Gastroesophageal sphincter (tissue), 4 donors: ENCODE measurements at regions not wholly inside any gene's neighbourhood (a gene's known extent, or its start where the extent isn't known, plus 50 kb on each side); places are given as distances from the start of the nearest gene placed in this dataset.

Experiments
- ATAC-seq: fragments of 150-250 bp; one replicate; pipeline ENCODE4 v1.9.1; 2016; ENCODE audit warnings: mild to moderate bottlenecking, moderate library complexity
- H3K27ac ChIP-seq, 4 donors: fragments of 200-600 bp; sonication (generic) in 3 of 4; 1 replicate in 3 of 4; 2 replicates in 1 of 4; pipeline ENCODE4 v1.5.1; 2016 to 2019
- H3K27me3 ChIP-seq: fragments of 200-600 bp; sonication (generic); one replicate; pipeline ENCODE4 v1.5.1; 2019
- H3K36me3 ChIP-seq, 2 donors: fragments of 200-600 bp; sonication (generic); one replicate each; pipeline ENCODE4 v1.5.1; 2019; ENCODE audit warnings: control low read depth in 1 of 2
- H3K4me1 ChIP-seq, 3 donors: fragments of 200-600 bp; sonication (generic); 1 replicate in 2 of 3; 2 replicates in 1 of 3; pipeline ENCODE4 v1.5.1; 2016 to 2019; ENCODE audit warnings: control low read depth in 2 of 3
- H3K4me3 ChIP-seq, 2 donors: fragments of 200-600 bp; sonication (generic); one replicate each; pipeline ENCODE4 v1.5.1; 2019; ENCODE audit warnings: mild to moderate bottlenecking in 1 of 2, moderate library complexity in 1 of 2
- H3K9me3 ChIP-seq, 3 donors: fragments of 200-600 bp; sonication (generic); one replicate each; pipeline ENCODE4 v1.5.1; 2017 to 2019; ENCODE audit warnings: control low read depth in 2 of 3
- EP300 ChIP-seq: sonication (generic); formaldehyde crosslinking; IDR thresholded peaks from one replicate; pipeline ENCODE4 v1.6.1; 2017; ENCODE audit warnings: antibody characterized with exemption, mild to moderate bottlenecking
- POLR2A ChIP-seq, 2 donors: fragments of 450-650 bp; IDR thresholded peaks; one replicate each; pipeline ENCODE4 v1.6.1; 2017; ENCODE audit warnings: antibody characterized with exemption in 2 of 2, mild to moderate bottlenecking in 2 of 2, moderate library complexity in 1 of 2
- POLR2AphosphoS5 ChIP-seq: sonication (generic); formaldehyde crosslinking; IDR thresholded peaks from one replicate; pipeline ENCODE4 v1.6.1; 2017; ENCODE audit warnings: antibody characterized with exemption
- WGBS, 2 donors: methylation state at CpG; one replicate each; pipeline ENCODE4 v1.1.5; 2018; ENCODE audit warnings: low coverage in 1 of 2; 5-methylcytosine and 5-hydroxymethylcytosine counted together
- TF ChIP-seq, protein P1 (sequence below), 4 experiments: fragments of 200-600 bp in 2 of 4; fragments of 450-650 bp in 2 of 4; sonication (generic) in 1 of 4; IDR thresholded peaks; one replicate each; pipeline ENCODE4 v1.5.1; 2017 to 2019; ENCODE audit warnings: antibody characterized with exemption in 4 of 4, mild to moderate bottlenecking in 2 of 4, moderate library complexity in 2 of 4

DNA sequence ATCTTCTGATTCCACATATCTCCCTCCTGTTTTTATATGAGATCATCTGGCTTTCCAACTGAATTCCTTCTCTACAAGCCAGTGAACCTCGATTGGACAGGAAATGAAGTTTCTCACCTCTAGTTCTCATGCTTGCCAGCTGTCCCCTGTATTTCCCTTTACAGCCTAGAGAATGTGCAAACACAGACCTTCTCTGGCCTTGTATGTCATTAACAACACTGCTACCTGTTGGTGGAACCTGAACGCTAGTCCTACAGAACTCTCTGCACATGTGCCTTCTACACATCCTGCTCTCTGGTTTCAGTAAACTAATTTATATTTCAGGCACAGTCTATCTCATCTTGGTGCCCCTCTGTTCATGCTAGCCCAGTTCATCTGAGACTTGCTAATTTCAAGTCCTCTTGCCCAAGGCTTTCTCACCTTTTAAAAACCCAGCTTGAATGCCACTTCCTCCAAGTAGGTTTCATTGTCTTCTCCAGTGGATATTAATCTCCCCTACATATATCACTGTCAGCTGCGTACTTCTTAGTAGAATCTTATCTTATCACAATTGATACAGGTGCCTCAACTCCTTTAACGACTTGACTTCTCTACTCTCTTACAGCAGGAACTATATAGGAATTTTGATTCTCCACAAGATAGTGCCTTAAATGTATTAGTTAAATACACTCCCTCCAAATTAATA lies 549.9 kb downstream of the PLPP3 start:
- no peak for TF ChIP-seq EP300
- no peak for TF ChIP-seq POLR2A (IDR thresholded peaks at IDR 0.05)
- TF ChIP-seq, protein P1, sequence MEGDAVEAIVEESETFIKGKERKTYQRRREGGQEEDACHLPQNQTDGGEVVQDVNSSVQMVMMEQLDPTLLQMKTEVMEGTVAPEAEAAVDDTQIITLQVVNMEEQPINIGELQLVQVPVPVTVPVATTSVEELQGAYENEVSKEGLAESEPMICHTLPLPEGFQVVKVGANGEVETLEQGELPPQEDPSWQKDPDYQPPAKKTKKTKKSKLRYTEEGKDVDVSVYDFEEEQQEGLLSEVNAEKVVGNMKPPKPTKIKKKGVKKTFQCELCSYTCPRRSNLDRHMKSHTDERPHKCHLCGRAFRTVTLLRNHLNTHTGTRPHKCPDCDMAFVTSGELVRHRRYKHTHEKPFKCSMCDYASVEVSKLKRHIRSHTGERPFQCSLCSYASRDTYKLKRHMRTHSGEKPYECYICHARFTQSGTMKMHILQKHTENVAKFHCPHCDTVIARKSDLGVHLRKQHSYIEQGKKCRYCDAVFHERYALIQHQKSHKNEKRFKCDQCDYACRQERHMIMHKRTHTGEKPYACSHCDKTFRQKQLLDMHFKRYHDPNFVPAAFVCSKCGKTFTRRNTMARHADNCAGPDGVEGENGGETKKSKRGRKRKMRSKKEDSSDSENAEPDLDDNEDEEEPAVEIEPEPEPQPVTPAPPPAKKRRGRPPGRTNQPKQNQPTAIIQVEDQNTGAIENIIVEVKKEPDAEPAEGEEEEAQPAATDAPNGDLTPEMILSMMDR (IDR thresholded peaks at IDR 0.05), result no peak
- TF ChIP-seq POLR2AphosphoS5, result no peak
- Histone ChIP-seq H3K4me3 (no peak overlapping the region), H3K36me3 (no peaks in the 10 kb centered on the region), H3K27me3 (no peaks in the 10 kb centered on the region), H3K9me3 (no peaks in the 10 kb centered on the region), H3K27ac (no peak overlapping the region), H3K4me1 (peaks cover 0 to 13% (median 5%) of the 10 kb centered on the region in 3 donors)
- ATAC-seq, result no peak
- 68 to 83% methylated on average over 4 of the region's 4 CpGs for WGBS, 2 donors

DNA sequence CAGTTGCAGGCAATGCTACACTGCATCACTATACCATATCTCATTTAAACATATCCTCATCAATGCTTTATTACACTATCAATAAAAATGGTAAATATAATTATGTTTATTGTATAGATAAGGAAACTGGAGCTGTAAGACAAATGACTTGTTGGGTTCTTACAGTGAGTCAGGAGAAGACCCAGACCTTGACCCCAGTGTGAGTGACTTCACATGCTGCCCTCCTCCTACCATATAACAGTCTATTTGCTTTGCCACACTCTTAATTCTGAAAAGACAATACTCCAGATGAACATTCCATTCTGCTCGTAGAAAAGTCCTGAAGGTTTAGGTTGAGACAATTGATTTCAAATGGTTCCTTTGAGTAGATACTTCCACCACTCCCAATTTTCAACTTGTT lies 550.5 kb downstream of the PLPP3 start:
- no peak for ATAC-seq

DNA sequence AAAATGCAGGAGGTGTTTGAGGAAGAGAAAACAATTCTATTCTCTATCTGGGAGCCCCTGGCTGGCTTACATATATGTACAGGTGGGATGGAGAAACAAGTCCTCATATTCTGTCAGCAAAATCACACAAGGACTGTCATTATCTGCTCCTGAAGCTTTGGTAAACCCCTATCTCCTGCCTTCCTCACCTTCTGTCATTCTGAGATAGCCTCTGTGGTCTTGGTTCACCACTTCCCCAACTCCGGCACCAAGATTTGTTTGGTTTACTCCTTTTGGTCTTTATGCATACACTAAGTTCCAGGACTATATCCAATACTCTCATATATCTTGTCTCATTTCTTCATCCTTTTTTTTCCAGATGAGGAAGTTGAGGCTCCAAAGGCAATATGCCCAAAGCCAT lies 551.1 kb downstream of the PLPP3 start:
- Histone ChIP-seq H3K36me3 (no peaks in the 10 kb centered on the region), H3K4me3 (no peak overlapping the region), H3K4me1 (peaks cover 0 to under 1% (median under 1%) of the 10 kb centered on the region in 3 donors), H3K27ac (no peak overlapping the region), H3K27me3 (no peaks in the 10 kb centered on the region), H3K9me3 (no peaks in the 10 kb centered on the region)
- WGBS, 2 donors, result 100% methylated on average over 1 of the region's 1 CpG
- no peak for ATAC-seq
- no peak for TF ChIP-seq POLR2AphosphoS5
- TF ChIP-seq, protein P1 (IDR thresholded peaks at IDR 0.05), result no peak
- TF ChIP-seq POLR2A (IDR thresholded peaks at IDR 0.05), result no peak
- TF ChIP-seq EP300, result no peak

More for the DNA sequence above, 550.5 kb downstream of the PLPP3 start:
- no peak for TF ChIP-seq POLR2A (IDR thresholded peaks at IDR 0.05)
- TF ChIP-seq EP300, result no peak
- TF ChIP-seq, protein P1 (IDR thresholded peaks at IDR 0.05), result no peak
- no peak for TF ChIP-seq POLR2AphosphoS5
- Histone ChIP-seq H3K27me3 (no peaks in the 10 kb centered on the region), H3K4me1 (peaks cover 0 to 7% (median 5%) of the 10 kb centered on the region in 3 donors), H3K4me3 (no peak overlapping the region), H3K36me3 (no peaks in the 10 kb centered on the region), H3K27ac (no peak overlapping the region), H3K9me3 (no peaks in the 10 kb centered on the region)
- 90 to 91% methylated on average over 1 of the region's 1 CpG for WGBS, 2 donors

DNA sequence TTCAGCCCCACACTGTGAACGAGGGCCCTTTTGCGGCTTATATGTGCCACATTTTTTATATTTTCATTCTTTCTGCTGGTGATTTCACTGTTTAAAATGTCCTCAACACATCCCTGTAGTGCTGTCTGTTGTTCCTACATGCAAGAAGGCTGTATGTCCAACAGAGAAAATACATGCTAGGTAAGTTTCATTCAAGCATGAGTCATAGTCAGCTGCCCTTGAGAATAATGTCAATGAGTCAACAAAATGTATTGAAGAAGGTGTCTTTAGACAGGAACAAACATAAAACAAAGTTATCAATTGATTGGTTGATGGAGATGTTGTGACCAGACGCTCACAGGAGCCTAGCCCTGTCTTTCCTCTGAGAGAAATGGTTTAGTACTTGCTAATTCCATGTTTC lies 553.4 kb downstream of the PLPP3 start:
- no peaks in the 10 kb centered on the region for H3K9me3 ChIP-seq
- no peaks in the 10 kb centered on the region for H3K27me3 ChIP-seq
- no peak overlapping the region for H3K27ac ChIP-seq
- no peak overlapping the region for H3K4me3 ChIP-seq
- no peak for ATAC-seq
- TF ChIP-seq POLR2A (IDR thresholded peaks at IDR 0.05), result no peak
- TF ChIP-seq EP300, result no peak
- TF ChIP-seq POLR2AphosphoS5, result no peak
- TF ChIP-seq, protein P1 (IDR thresholded peaks at IDR 0.05), result no peak
- H3K4me1 ChIP-seq, result no peaks in the 10 kb centered on the region
- WGBS, 2 donors, result 89 to 98% methylated on average over 3 of the region's 3 CpGs
- no peaks in the 10 kb centered on the region for H3K36me3 ChIP-seq

DNA sequence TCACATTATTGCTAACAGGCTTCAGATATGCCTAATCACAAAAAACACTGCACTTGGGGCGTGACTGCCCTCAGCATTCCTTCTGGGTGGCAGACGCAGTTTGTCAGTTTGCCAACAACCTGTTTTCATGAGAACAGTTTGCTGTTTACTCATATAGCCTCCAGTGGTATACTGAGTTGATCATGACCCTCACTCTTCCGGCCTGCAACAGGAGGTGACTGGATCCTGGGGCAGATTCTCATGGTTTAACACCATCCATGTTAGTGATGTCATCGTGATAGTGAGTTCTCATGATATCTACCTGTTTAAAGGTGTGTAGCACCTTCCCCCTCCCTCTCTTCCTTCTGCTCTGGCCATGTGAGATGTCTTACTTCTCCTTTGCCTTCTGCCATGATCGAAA lies 555.2 kb downstream of the PLPP3 start:
- TF ChIP-seq, protein P1 (IDR thresholded peaks at IDR 0.05), result no peak
- TF ChIP-seq EP300, result no peak
- no peak for TF ChIP-seq POLR2A (IDR thresholded peaks at IDR 0.05)
- TF ChIP-seq POLR2AphosphoS5, result no peak
- Histone ChIP-seq H3K4me3 (no peak overlapping the region), H3K27ac (no peak overlapping the region), H3K9me3 (no peaks in the 10 kb centered on the region), H3K36me3 (no peaks in the 10 kb centered on the region), H3K27me3 (no peaks in the 10 kb centered on the region), H3K4me1 (peaks cover 0 to 3% (median 0%) of the 10 kb centered on the region in 3 donors)
- ATAC-seq, result no peak
- WGBS, 2 donors, result 98 to 100% methylated on average over 4 to 5 of the region's 5 CpGs
